Caco-2 (cell line): ENCODE measurements at regions not wholly inside any gene's neighbourhood (a gene's known extent, or its start where the extent isn't known, plus 50 kb on each side); places are given as distances from the start of the nearest gene placed in this dataset.

Source experiments
- BruUV-seq: library from RNA; stranded (reverse); fragments of 400-500 nt; replicated peaks from 2 replicates; lab custom pipeline; 2021; lab: Mats Ljungman, UMichigan
- CTCF ChIA-PET: fragments of 300-600 bp; sonication (Branson Sonifier 250); formaldehyde crosslinking; loops from one replicate; lab custom pipeline; 2022; ENCODE audit warnings: antibody characterized with exemption; lab: Charles Lee
- POLR2A ChIA-PET: fragments of 300-600 bp; sonication (Branson Sonifier 250); formaldehyde crosslinking; loops from one replicate; lab custom pipeline; 2022; ENCODE audit warnings: antibody characterized with exemption; lab: Charles Lee
- DNase-seq, 2 experiments: peaks; one replicate each; pipeline versions ENCODE4 v3.0.0 to v3.0.0-alpha.2; 2020 to 2022
- H3K27me3 ChIP-seq: replicated peaks from 2 replicates; pipeline ENCODE4 v1.6.0; 2011; ENCODE audit warnings: low read length; ENCODE audit not compliant: control insufficient read depth, insufficient read depth
- H3K36me3 ChIP-seq: 2 replicates; pipeline ENCODE4 v1.5.1; 2011; ENCODE audit warnings: low read length; ENCODE audit not compliant: control insufficient read depth, insufficient read depth
- H3K4me1 ChIP-seq: fragments of 250-450 bp; sonication (Bioruptor Pico); 2 replicates; pipeline ENCODE4 v1.5.1; 2020; ENCODE audit warnings: mild to moderate bottlenecking
- H3K4me3 ChIP-seq: 2 replicates; pipeline ENCODE4 v1.5.1; 2011; ENCODE audit warnings: low read depth, mild to moderate bottlenecking, control low read depth, low read length
- H3K9me3 ChIP-seq: fragments of 250-450 bp; sonication (Bioruptor Pico); 2 replicates; pipeline ENCODE4 v1.5.1; 2020; ENCODE audit warnings: mild to moderate bottlenecking, moderate library complexity
- H3K27ac Mint-ChIP-seq: one replicate; pipeline ENCODE4 v1.8.0; 2022; ENCODE audit warnings: mixed read lengths; ENCODE audit not compliant: unreplicated experiment
- H3K27me3 Mint-ChIP-seq: one replicate; pipeline ENCODE4 v1.8.0; 2022; ENCODE audit warnings: mixed read lengths; ENCODE audit not compliant: insufficient read depth, unreplicated experiment
- H3K36me3 Mint-ChIP-seq: one replicate; pipeline ENCODE4 v1.8.0; 2022; ENCODE audit warnings: mild to moderate bottlenecking, mixed read lengths; ENCODE audit not compliant: insufficient read depth, unreplicated experiment
- H3K4me1 Mint-ChIP-seq: one replicate; pipeline ENCODE4 v1.8.0; 2022; ENCODE audit warnings: low read depth, mixed read lengths; ENCODE audit not compliant: unreplicated experiment
- H3K4me3 Mint-ChIP-seq: one replicate; pipeline ENCODE4 v1.8.0; 2022; ENCODE audit warnings: mild to moderate bottlenecking, moderate library complexity, mixed read lengths; ENCODE audit not compliant: unreplicated experiment
- H3K9me3 Mint-ChIP-seq: one replicate; pipeline ENCODE4 v1.8.0; 2022; ENCODE audit warnings: mixed read lengths; ENCODE audit not compliant: unreplicated experiment
- CTCF ChIP-seq, 2 experiments: fragments of 200-600 bp in 1 of 2; IDR thresholded peaks; 1 replicate in 1 of 2; 2 replicates in 1 of 2; pipeline versions ENCODE4 v1.5.1 to v1.8.0; 2011 to 2022; ENCODE audit warnings: antibody characterized with exemption in 1 of 2, control low read depth in 1 of 2, inconsistent platforms in 1 of 2, low read depth in 1 of 2, low read length in 1 of 2, mild to moderate bottlenecking in 1 of 2, moderate library complexity in 1 of 2; ENCODE audit not compliant: insufficient read depth in 1 of 2, severe bottlenecking in 1 of 2, unreplicated experiment in 1 of 2
- intact Hi-C: fragments of 100-400 bp; cut with micrococcal nuclease; formaldehyde crosslinking; loops from one replicate; pipeline ENCODE4 v1.10.0; 2022; ENCODE audit not compliant: unreplicated experiment

- ChIA-PET CTCF (no interaction called here), POLR2A (no interaction called here)
- no peak overlapping the region for H3K4me3 Mint-ChIP-seq
- peaks cover 10% of the 10 kb centered on the region for H3K9me3 Mint-ChIP-seq
- Histone ChIP-seq H3K36me3 (no peaks in the 10 kb centered on the region), H3K4me1 (peaks cover 12% of the 10 kb centered on the region), H3K9me3 (no peaks in the 10 kb centered on the region), H3K27me3 (no peaks in the 10 kb centered on the region), H3K4me3 (no peak overlapping the region)
- no peaks in the 10 kb centered on the region for H3K4me1 Mint-ChIP-seq
- no peaks in the 10 kb centered on the region for H3K27me3 Mint-ChIP-seq
- no peaks in the 10 kb centered on the region for H3K36me3 Mint-ChIP-seq
- DNase-seq, result no peak
- intact Hi-C loops, result no loop called here
- no peak for TF ChIP-seq CTCF (IDR thresholded peaks at IDR 0.05; ENCODE audit: insufficient read depth in 1 of 2, low read depth in 1 of 2, low read length in 1 of 2, severe bottlenecking in 1 of 2, unreplicated experiment in 1 of 2)
- H3K27ac Mint-ChIP-seq, result no peak overlapping the region
- no TSS peak for BruUV-seq
Measured at GRCh38 chr12:42640391-42640790, 50.8 kb upstream of the PRICKLE1 start.

- Histone ChIP-seq H3K4me1 (peaks cover 12% of the 10 kb centered on the region), H3K9me3 (no peaks in the 10 kb centered on the region), H3K36me3 (no peaks in the 10 kb centered on the region), H3K27me3 (no peaks in the 10 kb centered on the region), H3K4me3 (no peak overlapping the region)
- TF ChIP-seq CTCF (IDR thresholded peaks at IDR 0.05; ENCODE audit: insufficient read depth in 1 of 2, low read depth in 1 of 2, low read length in 1 of 2, severe bottlenecking in 1 of 2, unreplicated experiment in 1 of 2), result no peak
- intact Hi-C loops, result no loop called here
- CTCF ChIA-PET, result no interaction called here
- Mint-ChIP-seq H3K4me1 (no peaks in the 10 kb centered on the region), H3K4me3 (no peak overlapping the region), H3K27ac (no peak overlapping the region), H3K27me3 (no peaks in the 10 kb centered on the region), H3K9me3 (peaks cover 10% of the 10 kb centered on the region), H3K36me3 (no peaks in the 10 kb centered on the region)
- BruUV-seq, result no TSS peak
- POLR2A ChIA-PET, result no interaction called here
- DNase-seq, result no peak
Measured at GRCh38 chr12:42639556-42639955, 50.0 kb upstream of the PRICKLE1 start.
